ENCODE measurements at regions not wholly inside any gene's neighbourhood (a gene's known extent, or its start where the extent isn't known, plus 50 kb on each side); places are given as distances from the start of the nearest gene placed in this dataset.

- Mint-ChIP-seq H3K27me3 (ENCODE audit: low read depth) (no peaks in the 10 kb centered on the region), H3K9me3 (peaks cover 17% of the 10 kb centered on the region), H3K4me1 (no peaks in the 10 kb centered on the region), H3K27ac (ENCODE audit: unreplicated experiment) (no peak overlapping the region), H3K4me3 (no peak overlapping the region), H3K36me3 (ENCODE audit: low read depth) (peaks cover 16% of the 10 kb centered on the region)
- TF ChIP-seq, protein P1, sequence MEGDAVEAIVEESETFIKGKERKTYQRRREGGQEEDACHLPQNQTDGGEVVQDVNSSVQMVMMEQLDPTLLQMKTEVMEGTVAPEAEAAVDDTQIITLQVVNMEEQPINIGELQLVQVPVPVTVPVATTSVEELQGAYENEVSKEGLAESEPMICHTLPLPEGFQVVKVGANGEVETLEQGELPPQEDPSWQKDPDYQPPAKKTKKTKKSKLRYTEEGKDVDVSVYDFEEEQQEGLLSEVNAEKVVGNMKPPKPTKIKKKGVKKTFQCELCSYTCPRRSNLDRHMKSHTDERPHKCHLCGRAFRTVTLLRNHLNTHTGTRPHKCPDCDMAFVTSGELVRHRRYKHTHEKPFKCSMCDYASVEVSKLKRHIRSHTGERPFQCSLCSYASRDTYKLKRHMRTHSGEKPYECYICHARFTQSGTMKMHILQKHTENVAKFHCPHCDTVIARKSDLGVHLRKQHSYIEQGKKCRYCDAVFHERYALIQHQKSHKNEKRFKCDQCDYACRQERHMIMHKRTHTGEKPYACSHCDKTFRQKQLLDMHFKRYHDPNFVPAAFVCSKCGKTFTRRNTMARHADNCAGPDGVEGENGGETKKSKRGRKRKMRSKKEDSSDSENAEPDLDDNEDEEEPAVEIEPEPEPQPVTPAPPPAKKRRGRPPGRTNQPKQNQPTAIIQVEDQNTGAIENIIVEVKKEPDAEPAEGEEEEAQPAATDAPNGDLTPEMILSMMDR (conservative IDR thresholded peaks at IDR 0.05), result no peak
- DNase-seq (ENCODE audit: low read depth, low spot score), result no peak
These were observed 54.1 kb upstream of the PEG3 start for GRCh38 chr19:56894626-56895025.

GRCh38 chr19:56896095-56896494, 55.6 kb upstream of the PEG3 start:
- TF ChIP-seq, protein P1 (conservative IDR thresholded peaks at IDR 0.05), result no peak
- H3K27me3 Mint-ChIP-seq (ENCODE audit: low read depth), result no peaks in the 10 kb centered on the region

DNA sequence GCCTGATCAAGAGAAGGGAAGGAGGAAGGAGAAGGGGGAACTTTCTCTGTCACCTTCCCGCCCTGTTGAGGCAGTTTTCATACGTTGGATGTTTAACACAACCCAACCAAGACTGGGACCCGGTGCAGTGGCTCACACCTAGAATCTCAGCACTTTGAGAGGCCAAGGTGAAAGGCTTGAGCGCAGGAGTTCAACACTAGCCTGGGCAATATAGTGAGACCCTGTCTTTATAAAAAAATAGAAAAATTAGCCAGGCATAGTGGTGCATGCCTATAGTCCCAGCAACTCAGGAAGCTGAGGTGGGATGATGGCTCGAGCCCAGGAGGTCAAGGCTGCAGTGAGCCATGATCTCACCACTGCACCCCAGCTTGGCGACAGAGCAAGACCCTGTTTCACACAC, 59.4 kb upstream of the PEG3 start:
- H3K27ac Mint-ChIP-seq (ENCODE audit: unreplicated experiment), result no peak overlapping the region
- peaks cover 14% of the 10 kb centered on the region for H3K36me3 Mint-ChIP-seq (ENCODE audit: low read depth)
- H3K9me3 Mint-ChIP-seq, result peaks cover 16% of the 10 kb centered on the region
- H3K27me3 Mint-ChIP-seq (ENCODE audit: low read depth), result no peaks in the 10 kb centered on the region
- H3K4me3 Mint-ChIP-seq, result no peak overlapping the region
- TF ChIP-seq, protein P1 (conservative IDR thresholded peaks at IDR 0.05), result no peak
- H3K4me1 Mint-ChIP-seq, result no peaks in the 10 kb centered on the region
- DNase-seq (ENCODE audit: low read depth, low spot score), result no peak

More at GRCh38 chr19:56896095-56896494, 55.6 kb upstream of the PEG3 start:
- no peak for DNase-seq (ENCODE audit: low read depth, low spot score)
- H3K4me1 Mint-ChIP-seq, result no peaks in the 10 kb centered on the region
- H3K4me3 Mint-ChIP-seq, result no peak overlapping the region
- peaks cover 14% of the 10 kb centered on the region for H3K36me3 Mint-ChIP-seq (ENCODE audit: low read depth)
- H3K27ac Mint-ChIP-seq (ENCODE audit: unreplicated experiment), result no peak overlapping the region
- H3K9me3 Mint-ChIP-seq, result peaks cover 14% of the 10 kb centered on the region

DNA sequence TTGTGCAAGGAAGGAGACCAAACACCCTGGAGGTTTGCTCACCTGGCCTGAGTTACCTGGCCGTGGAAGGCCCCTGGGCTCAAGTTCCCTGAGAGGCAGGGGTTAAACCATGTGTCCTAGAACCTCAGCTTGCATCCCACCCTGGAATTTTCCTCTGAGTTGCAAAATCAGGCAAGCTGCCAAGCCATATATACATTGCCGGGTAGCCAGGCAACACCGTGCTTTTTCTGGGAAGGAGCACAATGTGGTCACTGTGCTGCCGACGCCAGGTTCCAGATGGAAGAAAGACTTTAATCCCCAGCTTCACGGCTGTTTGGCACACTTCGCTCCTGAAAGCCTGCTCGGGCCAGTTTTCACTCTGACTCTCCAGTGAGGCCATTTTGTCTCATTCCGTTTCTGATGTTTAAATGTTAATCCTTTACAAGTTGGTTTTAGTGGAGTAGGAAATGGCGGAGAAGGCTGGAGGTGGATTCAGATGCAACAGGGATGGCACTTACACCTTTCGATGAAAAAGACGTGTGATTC, 60.1 kb upstream of the PEG3 start:
- Mint-ChIP-seq H3K4me3 (no peak overlapping the region), H3K27ac (ENCODE audit: unreplicated experiment) (no peak overlapping the region), H3K4me1 (no peaks in the 10 kb centered on the region), H3K36me3 (ENCODE audit: low read depth) (peaks cover 14% of the 10 kb centered on the region), H3K9me3 (peaks cover 18% of the 10 kb centered on the region), H3K27me3 (ENCODE audit: low read depth) (no peaks in the 10 kb centered on the region)
- DNase-seq (ENCODE audit: low read depth, low spot score), result no peak
- TF ChIP-seq, protein P1 (conservative IDR thresholded peaks at IDR 0.05), result no peak

- Mint-ChIP-seq H3K36me3 (ENCODE audit: low read depth) (peaks cover 3% of the 10 kb centered on the region), H3K4me1 (no peaks in the 10 kb centered on the region), H3K27me3 (ENCODE audit: low read depth) (no peaks in the 10 kb centered on the region), H3K27ac (ENCODE audit: unreplicated experiment) (no peak overlapping the region), H3K9me3 (peaks cover 23% of the 10 kb centered on the region), H3K4me3 (no peak overlapping the region)
- DNase-seq (ENCODE audit: low read depth, low spot score), result no peak
- TF ChIP-seq, protein P1 (conservative IDR thresholded peaks at IDR 0.05), result no peak
These were observed 65.2 kb upstream of the PEG3 start for GRCh38 chr19:56905631-56906150.

All from neural crest cell (in vitro differentiated cells).